HEK293 (cell line): ENCODE measurements at regions not wholly inside any gene's neighbourhood (a gene's known extent, or its start where the extent isn't known, plus 50 kb on each side); places are given as distances from the start of the nearest gene placed in this dataset.
A peak's percentile ranks its signal among the peaks of the same experiment; 100 is the strongest.

Source experiments
- FEZF1 ChIP-seq: fragments of 450-650 bp; formaldehyde crosslinking; IDR thresholded peaks from 2 replicates; pipeline ENCODE4 v1.5.1; 2016; ENCODE audit warnings: missing biosample characterization, missing genetic modification characterization
- KLF10 ChIP-seq: fragments of 450-650 bp; IDR thresholded peaks from 2 replicates; pipeline ENCODE4 v1.5.1; 2018; ENCODE audit warnings: missing biosample characterization, mild to moderate bottlenecking, missing genetic modification characterization
- KLF16 ChIP-seq: fragments of 450-650 bp; formaldehyde crosslinking; IDR thresholded peaks from 2 replicates; pipeline ENCODE4 v1.5.1; 2017; ENCODE audit warnings: missing biosample characterization, missing genetic modification characterization
- OSR2 ChIP-seq: fragments of 450-650 bp; formaldehyde crosslinking; IDR thresholded peaks from 2 replicates; pipeline ENCODE4 v1.5.1; 2016; ENCODE audit warnings: missing biosample characterization, missing genetic modification characterization
- SP7 ChIP-seq: fragments of 450-650 bp; formaldehyde crosslinking; IDR thresholded peaks from 2 replicates; pipeline ENCODE4 v1.5.1; 2016; ENCODE audit warnings: missing biosample characterization, missing genetic modification characterization
- YY2 ChIP-seq: fragments of 450-650 bp; formaldehyde crosslinking; IDR thresholded peaks from 2 replicates; pipeline ENCODE4 v1.5.1; 2016; ENCODE audit warnings: missing biosample characterization, missing genetic modification characterization
- ZBTB21 ChIP-seq: fragments of 450-650 bp; formaldehyde crosslinking; IDR thresholded peaks from 2 replicates; pipeline ENCODE4 v1.5.1; 2017; ENCODE audit warnings: missing biosample characterization, missing genetic modification characterization
- ZFP37 ChIP-seq: fragments of 450-650 bp; formaldehyde crosslinking; IDR thresholded peaks from 2 replicates; pipeline ENCODE4 v1.5.1; 2016; ENCODE audit warnings: missing biosample characterization, missing genetic modification characterization
- ZFP41 ChIP-seq: fragments of 450-650 bp; formaldehyde crosslinking; IDR thresholded peaks from 2 replicates; pipeline ENCODE4 v1.5.1; 2016; ENCODE audit warnings: missing biosample characterization, missing genetic modification characterization, borderline replicate concordance
- ZIC2 ChIP-seq: fragments of 450-650 bp; formaldehyde crosslinking; IDR thresholded peaks from 2 replicates; pipeline ENCODE4 v1.5.1; 2016; ENCODE audit warnings: missing biosample characterization, missing genetic modification characterization
- ZNF146 ChIP-seq: fragments of 450-650 bp; formaldehyde crosslinking; IDR thresholded peaks from 2 replicates; pipeline ENCODE4 v1.5.1; 2016; ENCODE audit warnings: missing biosample characterization, missing genetic modification characterization
- ZNF169 ChIP-seq: fragments of 450-650 bp; formaldehyde crosslinking; IDR thresholded peaks from 2 replicates; pipeline ENCODE4 v1.5.1; 2016; ENCODE audit warnings: missing biosample characterization, missing genetic modification characterization
- ZNF175 ChIP-seq: fragments of 450-650 bp; formaldehyde crosslinking; IDR thresholded peaks from 2 replicates; pipeline ENCODE4 v1.5.1; 2016; ENCODE audit warnings: missing biosample characterization, missing genetic modification characterization
- ZNF239 ChIP-seq: fragments of 450-650 bp; formaldehyde crosslinking; IDR thresholded peaks from 2 replicates; pipeline ENCODE4 v1.5.1; 2016; ENCODE audit warnings: missing biosample characterization, missing genetic modification characterization
- ZNF280C ChIP-seq: fragments of 450-650 bp; formaldehyde crosslinking; IDR thresholded peaks from 2 replicates; pipeline ENCODE4 v1.5.1; 2016; ENCODE audit warnings: missing biosample characterization, missing genetic modification characterization
- ZNF354C ChIP-seq: fragments of 450-650 bp; formaldehyde crosslinking; IDR thresholded peaks from 2 replicates; pipeline ENCODE4 v1.5.1; 2016; ENCODE audit warnings: missing biosample characterization, missing genetic modification characterization, low read depth, borderline replicate concordance
- ZNF404 ChIP-seq: fragments of 450-650 bp; formaldehyde crosslinking; IDR thresholded peaks from 2 replicates; pipeline ENCODE4 v1.5.1; 2017; ENCODE audit warnings: missing biosample characterization, missing genetic modification characterization
- ZNF513 ChIP-seq: fragments of 450-650 bp; IDR thresholded peaks from 2 replicates; pipeline ENCODE4 v1.5.1; 2018; ENCODE audit warnings: missing biosample characterization, missing genetic modification characterization
- ZNF549 ChIP-seq: fragments of 450-650 bp; IDR thresholded peaks from 2 replicates; pipeline ENCODE4 v1.5.1; 2018; ENCODE audit warnings: missing biosample characterization, missing genetic modification characterization, mild to moderate bottlenecking, inconsistent platforms, moderate library complexity
- ZNF555 ChIP-seq: fragments of 450-650 bp; formaldehyde crosslinking; conservative IDR thresholded peaks from 2 replicates; pipeline ENCODE4 v1.5.1; 2017; ENCODE audit warnings: missing biosample characterization, mild to moderate bottlenecking, missing genetic modification characterization, inconsistent platforms
- ZNF560 ChIP-seq: fragments of 450-650 bp; formaldehyde crosslinking; IDR thresholded peaks from 2 replicates; pipeline ENCODE4 v1.5.1; 2017; ENCODE audit warnings: missing biosample characterization, missing genetic modification characterization, borderline replicate concordance
- ZNF571 ChIP-seq: fragments of 450-650 bp; formaldehyde crosslinking; IDR thresholded peaks from 2 replicates; pipeline ENCODE4 v1.5.0; 2017; ENCODE audit warnings: missing biosample characterization, missing genetic modification characterization
- ZNF600 ChIP-seq: fragments of 450-650 bp; formaldehyde crosslinking; IDR thresholded peaks from 2 replicates; pipeline ENCODE4 v1.5.1; 2016; ENCODE audit warnings: missing biosample characterization, missing genetic modification characterization
- ZNF610 ChIP-seq: fragments of 450-650 bp; formaldehyde crosslinking; IDR thresholded peaks from 2 replicates; pipeline ENCODE4 v1.5.1; 2016; ENCODE audit warnings: missing biosample characterization, missing genetic modification characterization, borderline replicate concordance
- ZNF692 ChIP-seq: fragments of 450-650 bp; formaldehyde crosslinking; IDR thresholded peaks from 2 replicates; pipeline ENCODE4 v1.5.1; 2016; ENCODE audit warnings: missing biosample characterization, missing genetic modification characterization
- ZNF791 ChIP-seq: fragments of 450-650 bp; formaldehyde crosslinking; IDR thresholded peaks from 2 replicates; pipeline ENCODE4 v1.5.1; 2016; ENCODE audit warnings: missing biosample characterization, missing genetic modification characterization
- TF ChIP-seq, protein P1 (sequence below): fragments of 450-650 bp; formaldehyde crosslinking; IDR thresholded peaks from 2 replicates; pipeline ENCODE4 v1.5.1; 2016; ENCODE audit warnings: missing biosample characterization, missing genetic modification characterization
- TF ChIP-seq, protein P2 (sequence below): fragments of 450-650 bp; formaldehyde crosslinking; IDR thresholded peaks from 2 replicates; pipeline ENCODE4 v1.5.1; 2016; ENCODE audit warnings: missing biosample characterization, missing genetic modification characterization
- TF ChIP-seq, protein P3 (sequence below): fragments of 450-650 bp; formaldehyde crosslinking; IDR thresholded peaks from 2 replicates; pipeline ENCODE4 v1.5.1; 2016; ENCODE audit warnings: missing biosample characterization, missing genetic modification characterization, borderline replicate concordance
- TF ChIP-seq, protein P4 (sequence below): fragments of 450-650 bp; formaldehyde crosslinking; IDR thresholded peaks from 2 replicates; pipeline ENCODE4 v1.5.1; 2017; ENCODE audit warnings: missing biosample characterization, missing genetic modification characterization

GRCh38 chr5:116626272-116626723 lies 51.7 kb upstream of the SEMA6A start (continued):
- no peak for TF ChIP-seq ZNF169 (tag by site-specific recombination)
- TF ChIP-seq ZBTB21: peak; percentile 96
- TF ChIP-seq ZNF354C (tag by site-specific recombination): no peak
- TF ChIP-seq ZNF146 (tag by site-specific recombination): no peak
- no peak for TF ChIP-seq KLF16
- no peak for TF ChIP-seq ZNF560 (tag by site-specific recombination)
- no peak for TF ChIP-seq ZNF791 (tag by site-specific recombination)
- TF ChIP-seq ZNF404 (tag by site-specific recombination): no peak
- TF ChIP-seq FEZF1 (tag by site-specific recombination): peak; percentile 58
- no peak for TF ChIP-seq ZNF239 (tag by site-specific recombination)
- TF ChIP-seq ZFP41: no peak
- no peak for TF ChIP-seq ZNF549 (tag by site-specific recombination)
- TF ChIP-seq, protein P1, sequence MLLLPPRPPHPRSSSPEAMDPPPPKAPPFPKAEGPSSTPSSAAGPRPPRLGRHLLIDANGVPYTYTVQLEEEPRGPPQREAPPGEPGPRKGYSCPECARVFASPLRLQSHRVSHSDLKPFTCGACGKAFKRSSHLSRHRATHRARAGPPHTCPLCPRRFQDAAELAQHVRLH (tag by site-specific recombination): 0 out of 2 replicates have a peak, but pooled peaks have one; percentile 52
- TF ChIP-seq, protein P2, sequence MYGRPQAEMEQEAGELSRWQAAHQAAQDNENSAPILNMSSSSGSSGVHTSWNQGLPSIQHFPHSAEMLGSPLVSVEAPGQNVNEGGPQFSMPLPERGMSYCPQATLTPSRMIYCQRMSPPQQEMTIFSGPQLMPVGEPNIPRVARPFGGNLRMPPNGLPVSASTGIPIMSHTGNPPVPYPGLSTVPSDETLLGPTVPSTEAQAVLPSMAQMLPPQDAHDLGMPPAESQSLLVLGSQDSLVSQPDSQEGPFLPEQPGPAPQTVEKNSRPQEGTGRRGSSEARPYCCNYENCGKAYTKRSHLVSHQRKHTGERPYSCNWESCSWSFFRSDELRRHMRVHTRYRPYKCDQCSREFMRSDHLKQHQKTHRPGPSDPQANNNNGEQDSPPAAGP (tag by site-specific recombination): no peak
- peak; percentile 29; the same call in 1 of the 2 replicates for TF ChIP-seq OSR2 (tag by site-specific recombination)
- no peak; the same call in 1 of the 2 replicates for TF ChIP-seq ZNF610 (tag by site-specific recombination)
- peak; percentile 53 for TF ChIP-seq SP7 (tag by site-specific recombination)
- TF ChIP-seq ZNF692: peak; percentile 64
- no peak; the same call in 1 of the 2 replicates for TF ChIP-seq ZFP37 (tag by site-specific recombination)
- TF ChIP-seq ZNF513 (tag by site-specific recombination): no peak
- no peak; the same call in 1 of the 2 replicates for TF ChIP-seq ZIC2 (tag by site-specific recombination)
- TF ChIP-seq ZNF600 (tag by site-specific recombination): peak; percentile 93
- TF ChIP-seq YY2 (tag by site-specific recombination): no peak
- no peak for TF ChIP-seq ZNF571
- TF ChIP-seq, protein P3, sequence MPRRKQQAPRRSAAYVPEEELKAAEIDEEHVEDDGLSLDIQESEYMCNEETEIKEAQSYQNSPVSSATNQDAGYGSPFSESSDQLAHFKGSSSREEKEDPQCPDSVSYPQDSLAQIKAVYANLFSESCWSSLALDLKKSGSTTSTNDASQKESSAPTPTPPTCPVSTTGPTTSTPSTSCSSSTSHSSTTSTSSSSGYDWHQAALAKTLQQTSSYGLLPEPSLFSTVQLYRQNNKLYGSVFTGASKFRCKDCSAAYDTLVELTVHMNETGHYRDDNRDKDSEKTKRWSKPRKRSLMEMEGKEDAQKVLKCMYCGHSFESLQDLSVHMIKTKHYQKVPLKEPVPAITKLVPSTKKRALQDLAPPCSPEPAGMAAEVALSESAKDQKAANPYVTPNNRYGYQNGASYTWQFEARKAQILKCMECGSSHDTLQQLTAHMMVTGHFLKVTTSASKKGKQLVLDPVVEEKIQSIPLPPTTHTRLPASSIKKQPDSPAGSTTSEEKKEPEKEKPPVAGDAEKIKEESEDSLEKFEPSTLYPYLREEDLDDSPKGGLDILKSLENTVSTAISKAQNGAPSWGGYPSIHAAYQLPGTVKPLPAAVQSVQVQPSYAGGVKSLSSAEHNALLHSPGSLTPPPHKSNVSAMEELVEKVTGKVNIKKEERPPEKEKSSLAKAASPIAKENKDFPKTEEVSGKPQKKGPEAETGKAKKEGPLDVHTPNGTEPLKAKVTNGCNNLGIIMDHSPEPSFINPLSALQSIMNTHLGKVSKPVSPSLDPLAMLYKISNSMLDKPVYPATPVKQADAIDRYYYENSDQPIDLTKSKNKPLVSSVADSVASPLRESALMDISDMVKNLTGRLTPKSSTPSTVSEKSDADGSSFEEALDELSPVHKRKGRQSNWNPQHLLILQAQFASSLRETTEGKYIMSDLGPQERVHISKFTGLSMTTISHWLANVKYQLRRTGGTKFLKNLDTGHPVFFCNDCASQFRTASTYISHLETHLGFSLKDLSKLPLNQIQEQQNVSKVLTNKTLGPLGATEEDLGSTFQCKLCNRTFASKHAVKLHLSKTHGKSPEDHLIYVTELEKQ: no peak
- no peak for TF ChIP-seq ZNF280C (tag by site-specific recombination)
- no peak for TF ChIP-seq ZNF175
- TF ChIP-seq, protein P4, sequence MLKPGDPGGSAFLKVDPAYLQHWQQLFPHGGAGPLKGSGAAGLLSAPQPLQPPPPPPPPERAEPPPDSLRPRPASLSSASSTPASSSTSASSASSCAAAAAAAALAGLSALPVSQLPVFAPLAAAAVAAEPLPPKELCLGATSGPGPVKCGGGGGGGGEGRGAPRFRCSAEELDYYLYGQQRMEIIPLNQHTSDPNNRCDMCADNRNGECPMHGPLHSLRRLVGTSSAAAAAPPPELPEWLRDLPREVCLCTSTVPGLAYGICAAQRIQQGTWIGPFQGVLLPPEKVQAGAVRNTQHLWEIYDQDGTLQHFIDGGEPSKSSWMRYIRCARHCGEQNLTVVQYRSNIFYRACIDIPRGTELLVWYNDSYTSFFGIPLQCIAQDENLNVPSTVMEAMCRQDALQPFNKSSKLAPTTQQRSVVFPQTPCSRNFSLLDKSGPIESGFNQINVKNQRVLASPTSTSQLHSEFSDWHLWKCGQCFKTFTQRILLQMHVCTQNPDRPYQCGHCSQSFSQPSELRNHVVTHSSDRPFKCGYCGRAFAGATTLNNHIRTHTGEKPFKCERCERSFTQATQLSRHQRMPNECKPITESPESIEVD (tag by site-specific recombination): peak; percentile 65
- peak; percentile 52; the same call in 1 of the 2 replicates for TF ChIP-seq KLF10 (tag by site-specific recombination)
- TF ChIP-seq ZNF555: no peak
